Esophagus muscularis mucosa (tissue), 4 donors: ENCODE measurements at regions not wholly inside any gene's neighbourhood (a gene's known extent, or its start where the extent isn't known, plus 50 kb on each side); places are given as distances from the start of the nearest gene placed in this dataset.

ENCODE experiments used
- DNase-seq: peaks from one replicate; pipeline ENCODE4 v3.0.0-alpha.2; 2017; ENCODE audit errors: extremely low spot score
- H3K27ac ChIP-seq, 4 donors: fragments of 200-600 bp; sonication (generic); replicated peaks in 1 of 4; 1 replicate in 3 of 4; 2 replicates in 1 of 4; pipeline ENCODE4 v1.5.1; 2016 to 2019; ENCODE audit warnings: mild to moderate bottlenecking in 1 of 4
- H3K27me3 ChIP-seq, 4 donors: fragments of 200-600 bp; sonication (generic); one replicate each; pipeline versions ENCODE4 v1.5.1 to v1.6.0; 2016 to 2019
- H3K36me3 ChIP-seq, 4 donors: fragments of 200-600 bp; sonication (generic); one replicate each; pipeline ENCODE4 v1.5.1; 2016 to 2019
- H3K4me1 ChIP-seq, 4 donors: fragments of 200-600 bp; sonication (generic); one replicate each; pipeline ENCODE4 v1.5.1; 2016 to 2019
- H3K4me3 ChIP-seq, 4 donors: fragments of 200-600 bp; sonication (generic); 1 replicate in 2 of 4; 2 replicates in 2 of 4; pipeline ENCODE4 v1.5.1; 2016 to 2019; ENCODE audit warnings: mild to moderate bottlenecking in 4 of 4, moderate library complexity in 1 of 4
- H3K9me3 ChIP-seq, 4 donors: fragments of 200-600 bp; sonication (generic); 1 replicate in 3 of 4; 2 replicates in 1 of 4; pipeline ENCODE4 v1.5.1; 2016 to 2019
- CTCF ChIP-seq, 3 experiments: fragments of 200-600 bp in 2 of 3; fragments of 450-650 bp in 1 of 3; sonication (generic) in 2 of 3; IDR thresholded peaks; one replicate each; pipeline ENCODE4 v1.5.1; 2017 to 2019; ENCODE audit warnings: antibody characterized with exemption in 3 of 3, mild to moderate bottlenecking in 2 of 3, moderate library complexity in 1 of 3
- EP300 ChIP-seq: sonication (generic); formaldehyde crosslinking; IDR thresholded peaks from one replicate; pipeline ENCODE4 v1.6.1; 2017; ENCODE audit warnings: antibody characterized with exemption
- POLR2A ChIP-seq: fragments of 450-650 bp; IDR thresholded peaks from one replicate; pipeline ENCODE4 v1.6.1; 2017; ENCODE audit warnings: antibody characterized with exemption, moderate library complexity, mild to moderate bottlenecking, low read depth
- POLR2AphosphoS5 ChIP-seq, 2 donors: sonication (generic); formaldehyde crosslinking; IDR thresholded peaks; one replicate each; pipeline ENCODE4 v1.6.1; 2017; ENCODE audit warnings: antibody characterized with exemption in 2 of 2
- WGBS: methylation state at CpG from one replicate; pipeline ENCODE4 v1.1.5; 2018; 5-methylcytosine and 5-hydroxymethylcytosine counted together
- intact Hi-C: fragments of 100-400 bp; cut with DNase I; formaldehyde crosslinking; loops from one replicate; pipeline ENCODE4 v1.15.1; 2023

- peaks cover 0 to 10% (median 0%) of the 10 kb centered on the region in 4 donors for H3K9me3 ChIP-seq
- no peaks in the 10 kb centered on the region for H3K36me3 ChIP-seq
- no peak overlapping the region for H3K4me3 ChIP-seq
- no peaks in the 10 kb centered on the region for H3K27me3 ChIP-seq
- H3K4me1 ChIP-seq: no peaks in the 10 kb centered on the region
- 73% methylated on average over 7 of the region's 7 CpGs for WGBS
- no peak for TF ChIP-seq EP300
- TF ChIP-seq POLR2A: no peak
- TF ChIP-seq POLR2AphosphoS5 (IDR thresholded peaks at IDR 0.05): no peak
- no peak for TF ChIP-seq CTCF (IDR thresholded peaks at IDR 0.05)
- DNase-seq: no peak
- H3K27ac ChIP-seq: no peak overlapping the region
- intact Hi-C loops: no loop called here
Observed at GRCh38 chr11:38089726-38090125, 1491.7 kb upstream of the RAG2 start.

GRCh38 chr11:38060920-38061319 is 1462.9 kb upstream of the RAG2 start:
- WGBS: 84% methylated on average over 3 of the region's 3 CpGs
- no peaks in the 10 kb centered on the region for H3K9me3 ChIP-seq
- TF ChIP-seq POLR2A (no peak), EP300 (no peak), POLR2AphosphoS5 (IDR thresholded peaks at IDR 0.05) (no peak), CTCF (IDR thresholded peaks at IDR 0.05) (no peak)
- no peaks in the 10 kb centered on the region for H3K27me3 ChIP-seq
- no peaks in the 10 kb centered on the region for H3K4me1 ChIP-seq
- intact Hi-C loops: no loop called here
- DNase-seq: no peak
- H3K4me3 ChIP-seq: no peak overlapping the region
- no peaks in the 10 kb centered on the region for H3K36me3 ChIP-seq
- H3K27ac ChIP-seq: no peak overlapping the region

GRCh38 chr11:38060136-38060535 is 1462.1 kb upstream of the RAG2 start:
- TF ChIP-seq POLR2A (no peak), CTCF (IDR thresholded peaks at IDR 0.05) (no peak), EP300 (no peak), POLR2AphosphoS5 (IDR thresholded peaks at IDR 0.05) (no peak)
- WGBS: 81% methylated on average over 3 of the region's 3 CpGs
- intact Hi-C loops: no loop called here
- Histone ChIP-seq H3K9me3 (no peaks in the 10 kb centered on the region), H3K27ac (no peak overlapping the region), H3K4me1 (no peaks in the 10 kb centered on the region), H3K36me3 (no peaks in the 10 kb centered on the region), H3K4me3 (no peak overlapping the region), H3K27me3 (no peaks in the 10 kb centered on the region)
- no peak for DNase-seq

GRCh38 chr11:38046571-38047135 is 1448.6 kb upstream of the RAG2 start:
- Histone ChIP-seq H3K27me3 (no peaks in the 10 kb centered on the region), H3K27ac (no peak overlapping the region), H3K4me3 (no peak overlapping the region), H3K9me3 (no peaks in the 10 kb centered on the region), H3K36me3 (no peaks in the 10 kb centered on the region), H3K4me1 (no peaks in the 10 kb centered on the region)
- TF ChIP-seq CTCF (IDR thresholded peaks at IDR 0.05) (no peak), POLR2A (no peak), POLR2AphosphoS5 (IDR thresholded peaks at IDR 0.05) (no peak), EP300 (no peak)
- WGBS: 89% methylated on average over 4 of the region's 4 CpGs
- intact Hi-C loops: no loop called here
- no peak for DNase-seq

- intact Hi-C loops: no loop called here
- Histone ChIP-seq H3K36me3 (no peaks in the 10 kb centered on the region), H3K9me3 (no peaks in the 10 kb centered on the region), H3K27me3 (no peaks in the 10 kb centered on the region), H3K4me3 (no peak overlapping the region), H3K4me1 (no peaks in the 10 kb centered on the region), H3K27ac (no peak overlapping the region)
- 83% methylated on average over 3 of the region's 3 CpGs for WGBS
- no peak for DNase-seq
- TF ChIP-seq POLR2AphosphoS5 (IDR thresholded peaks at IDR 0.05): no peak
- no peak for TF ChIP-seq CTCF (IDR thresholded peaks at IDR 0.05)
- no peak for TF ChIP-seq POLR2A
- TF ChIP-seq EP300: no peak
Observed at GRCh38 chr11:38043060-38043459, 1445.0 kb upstream of the RAG2 start.
